KMS-11 (cell line): ENCODE measurements at regions not wholly inside any gene's neighbourhood (a gene's known extent, or its start where the extent isn't known, plus 50 kb on each side); places are given as distances from the start of the nearest gene placed in this dataset.

Experiments
- H2AFZ ChIP-seq: fragments of 200-600 bp; sonication (generic); 2 replicates; pipeline ENCODE4 v1.6.1; 2016; ENCODE audit warnings: antibody characterized with exemption, mixed run types, low read depth
- H3K27ac ChIP-seq: fragments of 200-600 bp; sonication (generic); 2 replicates; pipeline ENCODE4 v1.6.1; 2016; ENCODE audit warnings: mild to moderate bottlenecking, mixed run types
- H3K27me3 ChIP-seq: fragments of 200-600 bp; sonication (generic); 2 replicates; pipeline ENCODE4 v1.6.1; 2017; ENCODE audit warnings: mild to moderate bottlenecking, low read depth, mixed run types, moderate library complexity; ENCODE audit not compliant: insufficient read depth
- H3K36me3 ChIP-seq: fragments of 200-600 bp; sonication (generic); 2 replicates; pipeline ENCODE4 v1.6.1; 2017; ENCODE audit warnings: mild to moderate bottlenecking, mixed run types; ENCODE audit not compliant: insufficient read depth
- H3K4me1 ChIP-seq: fragments of 200-600 bp; sonication (generic); 2 replicates; pipeline ENCODE4 v1.6.1; 2016; ENCODE audit warnings: mild to moderate bottlenecking, low read depth, mixed run types; ENCODE audit not compliant: poor library complexity, severe bottlenecking
- H3K4me2 ChIP-seq: fragments of 200-600 bp; sonication (generic); 2 replicates; pipeline ENCODE4 v1.7.0; 2016; ENCODE audit warnings: mild to moderate bottlenecking, mixed run types
- H3K4me3 ChIP-seq: fragments of 200-600 bp; sonication (generic); IDR thresholded peaks from 2 replicates; pipeline ENCODE4 v1.6.1; 2017; ENCODE audit warnings: low read depth, low read length, mixed read lengths; ENCODE audit not compliant: insufficient read depth
- H3K79me2 ChIP-seq: fragments of 200-600 bp; sonication (generic); 2 replicates; pipeline ENCODE4 v1.6.1; 2016; ENCODE audit warnings: low read depth, mixed run types; ENCODE audit not compliant: insufficient read depth
- H3K9ac ChIP-seq: fragments of 200-600 bp; sonication (generic); 2 replicates; pipeline ENCODE4 v1.6.1; 2016; ENCODE audit warnings: mild to moderate bottlenecking, mixed run types
- H4K20me1 ChIP-seq: fragments of 200-600 bp; sonication (generic); 2 replicates; pipeline ENCODE4 v1.6.1; 2016; ENCODE audit warnings: mild to moderate bottlenecking, mixed run types; ENCODE audit not compliant: insufficient read depth
- CTCF ChIP-seq: fragments of 200-600 bp; sonication (generic); conservative IDR thresholded peaks from 2 replicates; pipeline ENCODE4 v1.6.1; 2017; ENCODE audit warnings: low read depth, mild to moderate bottlenecking, antibody characterized with exemption, low read length, moderate library complexity, mixed read lengths

GRCh38 chr16:64780445-64780844, 341.4 kb downstream of the CDH11 start:
- no peaks in the 10 kb centered on the region for H3K79me2 ChIP-seq
- no peak for TF ChIP-seq CTCF
- H3K4me1 ChIP-seq, result no peaks in the 10 kb centered on the region
- H3K27me3 ChIP-seq, result no peaks in the 10 kb centered on the region
- no peak overlapping the region for H2AFZ ChIP-seq
- no peaks in the 10 kb centered on the region for H4K20me1 ChIP-seq
- no peak overlapping the region for H3K27ac ChIP-seq
- H3K36me3 ChIP-seq, result no peaks in the 10 kb centered on the region
- no peak overlapping the region for H3K4me3 ChIP-seq
- H3K9ac ChIP-seq, result no peak overlapping the region
- no peak overlapping the region for H3K4me2 ChIP-seq

- H3K36me3 ChIP-seq, result no peaks in the 10 kb centered on the region
- H4K20me1 ChIP-seq, result no peaks in the 10 kb centered on the region
- no peak overlapping the region for H3K4me3 ChIP-seq
- no peaks in the 10 kb centered on the region for H3K4me1 ChIP-seq
- H3K9ac ChIP-seq, result no peak overlapping the region
- no peak overlapping the region for H2AFZ ChIP-seq
- H3K27ac ChIP-seq, result no peak overlapping the region
- TF ChIP-seq CTCF, result no peak
- no peaks in the 10 kb centered on the region for H3K79me2 ChIP-seq
- no peaks in the 10 kb centered on the region for H3K27me3 ChIP-seq
- no peak overlapping the region for H3K4me2 ChIP-seq
These were observed 343.1 kb downstream of the CDH11 start for GRCh38 chr16:64778777-64779176.

GRCh38 chr16:64773638-64774037, 348.2 kb downstream of the CDH11 start:
- H4K20me1 ChIP-seq, result no peaks in the 10 kb centered on the region
- no peak overlapping the region for H3K9ac ChIP-seq
- no peak overlapping the region for H3K27ac ChIP-seq
- H3K36me3 ChIP-seq, result no peaks in the 10 kb centered on the region
- H3K27me3 ChIP-seq, result no peaks in the 10 kb centered on the region
- no peak overlapping the region for H3K4me2 ChIP-seq
- no peak for TF ChIP-seq CTCF
- no peak overlapping the region for H2AFZ ChIP-seq
- H3K4me1 ChIP-seq, result no peaks in the 10 kb centered on the region
- no peaks in the 10 kb centered on the region for H3K79me2 ChIP-seq
- no peak overlapping the region for H3K4me3 ChIP-seq

- Histone ChIP-seq H4K20me1 (no peaks in the 10 kb centered on the region), H3K4me3 (no peak overlapping the region), H3K79me2 (no peaks in the 10 kb centered on the region), H3K36me3 (no peaks in the 10 kb centered on the region), H2AFZ (no peak overlapping the region), H3K4me2 (no peak overlapping the region), H3K9ac (no peak overlapping the region), H3K4me1 (no peaks in the 10 kb centered on the region), H3K27me3 (no peaks in the 10 kb centered on the region), H3K27ac (no peak overlapping the region)
- TF ChIP-seq CTCF, result no peak
These were observed 348.7 kb downstream of the CDH11 start for GRCh38 chr16:64773184-64773583.

GRCh38 chr16:64771273-64771672, 350.6 kb downstream of the CDH11 start:
- H3K9ac ChIP-seq, result no peak overlapping the region
- no peak overlapping the region for H3K4me2 ChIP-seq
- no peaks in the 10 kb centered on the region for H3K79me2 ChIP-seq
- no peaks in the 10 kb centered on the region for H4K20me1 ChIP-seq
- H3K36me3 ChIP-seq, result no peaks in the 10 kb centered on the region
- H2AFZ ChIP-seq, result no peak overlapping the region
- no peaks in the 10 kb centered on the region for H3K4me1 ChIP-seq
- H3K27me3 ChIP-seq, result no peaks in the 10 kb centered on the region
- no peak overlapping the region for H3K4me3 ChIP-seq
- no peak overlapping the region for H3K27ac ChIP-seq
- no peak for TF ChIP-seq CTCF
